ENCODE measurements at regions not wholly inside any gene's neighbourhood (a gene's known extent, or its start where the extent isn't known, plus 50 kb on each side); places are given as distances from the start of the nearest gene placed in this dataset.

- Histone ChIP-seq H2AFZ (ENCODE audit: low read depth) (no peak overlapping the region), H3K9me3 (no peaks in the 10 kb centered on the region), H3K4me1 (ENCODE audit: control insufficient read depth in 1 of 2, insufficient read depth in 2 of 2, low read depth in 1 of 2, low read length in 1 of 2) (no peaks in the 10 kb centered on the region), H3K36me3 (replicated peaks in 1 of 2; ENCODE audit: control insufficient read depth in 1 of 2, insufficient read depth in 2 of 2, low read length in 1 of 2) (no peaks in the 10 kb centered on the region), H4K20me1 (ENCODE audit: insufficient read depth) (no peaks in the 10 kb centered on the region), H3K9me2 (no peaks in the 10 kb centered on the region), H3K4me2 (no peak overlapping the region), H3K27me3 (ENCODE audit: insufficient read depth) (no peaks in the 10 kb centered on the region), H3K27ac (ENCODE audit: low read depth in 2 of 2, low read length in 1 of 2) (no peak overlapping the region), H3F3A (replicated peaks; ENCODE audit: insufficient read depth) (no peaks in the 10 kb centered on the region), H3K79me2 (ENCODE audit: insufficient read depth) (no peaks in the 10 kb centered on the region), H3K4me3 (ENCODE audit: low read depth in 2 of 2, low read length in 1 of 2) (no peak overlapping the region), H3K9ac (no peak overlapping the region)
- ChIA-PET POLR2A (no interaction called here), CTCF (interaction anchor here (0.6 to 0.8 kb wide), 3 partner anchors 19 to 1593 kb away, joined by 3 to 4 read pairs (median 3); no protein-coding TSS in a partner anchor)
- DNase-seq = no peak
- 20% methylated on average over 1 of the region's 1 CpG for WGBS (ENCODE audit: low lambda C conversion rate)
- TF ChIP-seq EP300 (IDR thresholded peaks at IDR 0.05; ENCODE audit: borderline replicate concordance in 1 of 2, low read depth in 1 of 2, low read length in 1 of 2) (no peak), USF1 (IDR thresholded peaks at IDR 0.05; ENCODE audit: borderline replicate concordance, low read depth) (no peak), GABPA (IDR thresholded peaks at IDR 0.05; ENCODE audit: low read depth) (no peak), EZH2phosphoT487 (IDR thresholded peaks at IDR 0.05; ENCODE audit: borderline replicate concordance, low read depth) (no peak), FOXM1 (IDR thresholded peaks at IDR 0.05; ENCODE audit: low read depth) (no peak), MAX (IDR thresholded peaks at IDR 0.05; ENCODE audit: low read depth) (no peak), MXI1 (IDR thresholded peaks at IDR 0.05; ENCODE audit: low read depth, low read length) (no peak), JUND (IDR thresholded peaks at IDR 0.05) (no peak), RXRA (IDR thresholded peaks at IDR 0.05; ENCODE audit: borderline replicate concordance, low read depth) (no peak), SIN3A (IDR thresholded peaks at IDR 0.05; ENCODE audit: borderline replicate concordance, low read depth, low read length) (no peak)
Measured at GRCh38 chr17:53765609-53766008, 57.1 kb upstream of the KIF2B start.

- Histone ChIP-seq H3F3A (replicated peaks; ENCODE audit: insufficient read depth) (no peaks in the 10 kb centered on the region), H4K20me1 (ENCODE audit: insufficient read depth) (no peaks in the 10 kb centered on the region), H3K9ac (no peak overlapping the region), H3K9me2 (no peaks in the 10 kb centered on the region), H3K79me2 (ENCODE audit: insufficient read depth) (no peaks in the 10 kb centered on the region), H3K36me3 (replicated peaks in 1 of 2; ENCODE audit: control insufficient read depth in 1 of 2, insufficient read depth in 2 of 2, low read length in 1 of 2) (no peaks in the 10 kb centered on the region), H3K27me3 (ENCODE audit: insufficient read depth) (no peaks in the 10 kb centered on the region), H3K4me3 (ENCODE audit: low read depth in 2 of 2, low read length in 1 of 2) (no peak overlapping the region), H3K4me1 (ENCODE audit: control insufficient read depth in 1 of 2, insufficient read depth in 2 of 2, low read depth in 1 of 2, low read length in 1 of 2) (no peaks in the 10 kb centered on the region), H3K4me2 (no peak overlapping the region), H3K27ac (ENCODE audit: low read depth in 2 of 2, low read length in 1 of 2) (no peak overlapping the region), H2AFZ (ENCODE audit: low read depth) (no peak overlapping the region), H3K9me3 (no peaks in the 10 kb centered on the region)
- WGBS (ENCODE audit: low lambda C conversion rate) = 45% methylated on average over 2 of the region's 2 CpGs
- POLR2A ChIA-PET = no interaction called here
- no peak for DNase-seq
- CTCF ChIA-PET = interaction anchor here (0.6 to 0.8 kb wide), 2 partner anchors 18 to 832 kb away, joined by 3 read pairs; no protein-coding TSS in a partner anchor
- TF ChIP-seq RFX5 (IDR thresholded peaks at IDR 0.05; ENCODE audit: low read length) (no peak), TCF12 (IDR thresholded peaks at IDR 0.05) (no peak), TEAD4 (IDR thresholded peaks at IDR 0.05; ENCODE audit: borderline replicate concordance, insufficient read depth) (no peak), USF2 (IDR thresholded peaks at IDR 0.05; ENCODE audit: borderline replicate concordance, low read depth, low read length) (no peak), FOSL2 (IDR thresholded peaks at IDR 0.05; ENCODE audit: borderline replicate concordance, low read depth) (no peak), ZBTB33 (IDR thresholded peaks at IDR 0.05; ENCODE audit: borderline replicate concordance, low read depth) (no peak), CTCF (IDR thresholded peaks at IDR 0.05) (no peak), USF1 (IDR thresholded peaks at IDR 0.05; ENCODE audit: borderline replicate concordance, low read depth) (no peak), MAX (IDR thresholded peaks at IDR 0.05; ENCODE audit: low read depth) (no peak), JUND (IDR thresholded peaks at IDR 0.05) (no peak), RCOR1 (IDR thresholded peaks at IDR 0.05; ENCODE audit: low read length) (no peak), IRF3 (IDR thresholded peaks at IDR 0.05; ENCODE audit: low read depth, low read length) (no peak), RAD21 (IDR thresholded peaks at IDR 0.05; ENCODE audit: low read length) (no peak)
Measured at GRCh38 chr17:53765129-53765528, 57.6 kb upstream of the KIF2B start.
